Vagina (tissue), 2 donors: ENCODE measurements at regions not wholly inside any gene's neighbourhood (a gene's known extent, or its start where the extent isn't known, plus 50 kb on each side); places are given as distances from the start of the nearest gene placed in this dataset.

Experiments used
- DNase-seq, 2 donors: peaks; one replicate each; pipeline ENCODE4 v3.0.0-alpha.2; 2017; ENCODE audit errors: extremely low spot score in 2 of 2
- H3K27ac ChIP-seq: fragments of 200-600 bp; sonication (generic); one replicate; pipeline ENCODE4 v1.5.1; 2019
- H3K27me3 ChIP-seq: fragments of 200-600 bp; sonication (generic); one replicate; pipeline ENCODE4 v1.5.1; 2019
- H3K36me3 ChIP-seq, 2 donors: fragments of 200-600 bp; sonication (generic); one replicate each; pipeline ENCODE4 v1.5.1; 2017 to 2019
- H3K4me1 ChIP-seq: fragments of 200-600 bp; sonication (generic); one replicate; pipeline ENCODE4 v1.5.1; 2019
- H3K4me3 ChIP-seq, 2 donors: fragments of 200-600 bp; sonication (generic); 1 replicate in 1 of 2; 2 replicates in 1 of 2; pipeline ENCODE4 v1.5.1; 2016 to 2019
- H3K9me3 ChIP-seq: fragments of 200-600 bp; sonication (generic); one replicate; pipeline ENCODE4 v1.5.1; 2019
- POLR2A ChIP-seq, 2 donors: fragments of 450-650 bp; IDR thresholded peaks; one replicate each; pipeline ENCODE4 v1.6.1; 2017; ENCODE audit warnings: antibody characterized with exemption in 2 of 2, mild to moderate bottlenecking in 2 of 2, moderate library complexity in 2 of 2
- POLR2AphosphoS5 ChIP-seq, 2 donors: sonication (generic); formaldehyde crosslinking; IDR thresholded peaks; one replicate each; pipeline ENCODE4 v1.9.0; 2017; ENCODE audit warnings: antibody characterized with exemption in 2 of 2, mild to moderate bottlenecking in 2 of 2, low read depth in 1 of 2; ENCODE audit not compliant: insufficient read depth in 1 of 2
- intact Hi-C: fragments of 100-400 bp; cut with DNase I; formaldehyde crosslinking; loops from one replicate; pipeline ENCODE4 v1.15.1; 2023
- TF ChIP-seq, protein P1 (sequence below), 3 experiments: fragments of 450-650 bp in 2 of 3; fragments of 200-600 bp in 1 of 3; sonication (generic) in 1 of 3; IDR thresholded peaks; one replicate each; pipeline ENCODE4 v1.5.1; 2017 to 2019; ENCODE audit warnings: antibody characterized with exemption in 3 of 3, mild to moderate bottlenecking in 2 of 3, moderate library complexity in 2 of 3

DNA sequence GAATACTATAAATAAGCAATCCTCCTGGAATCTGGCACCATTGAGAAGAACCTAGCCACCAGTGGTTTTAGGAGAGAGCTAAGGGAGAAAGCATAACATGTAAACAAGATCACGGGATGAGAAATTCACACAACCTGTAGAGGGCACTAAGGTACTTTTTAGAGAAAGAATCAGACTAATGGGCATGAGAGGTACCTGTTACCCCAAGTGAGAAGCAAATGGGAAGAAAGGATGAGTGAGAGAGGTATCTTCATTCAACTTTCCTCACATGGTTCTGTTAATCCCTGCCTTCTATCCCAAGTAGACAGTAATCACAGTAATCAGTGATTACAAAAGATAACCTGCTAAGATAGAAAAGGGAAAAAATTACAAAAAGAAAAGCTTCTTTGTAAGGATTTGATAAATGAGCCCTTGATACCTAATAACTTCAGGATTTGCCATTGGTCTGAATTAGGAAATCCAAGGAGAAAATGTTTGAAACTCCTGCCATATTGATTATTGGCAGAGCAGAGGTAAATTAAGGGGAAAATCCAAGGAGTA lies 251.1 kb upstream of the ADGRL2 start:
- H3K36me3 ChIP-seq, result no peaks in the 10 kb centered on the region
- TF ChIP-seq POLR2A (IDR thresholded peaks at IDR 0.05), result no peak
- TF ChIP-seq, protein P1, sequence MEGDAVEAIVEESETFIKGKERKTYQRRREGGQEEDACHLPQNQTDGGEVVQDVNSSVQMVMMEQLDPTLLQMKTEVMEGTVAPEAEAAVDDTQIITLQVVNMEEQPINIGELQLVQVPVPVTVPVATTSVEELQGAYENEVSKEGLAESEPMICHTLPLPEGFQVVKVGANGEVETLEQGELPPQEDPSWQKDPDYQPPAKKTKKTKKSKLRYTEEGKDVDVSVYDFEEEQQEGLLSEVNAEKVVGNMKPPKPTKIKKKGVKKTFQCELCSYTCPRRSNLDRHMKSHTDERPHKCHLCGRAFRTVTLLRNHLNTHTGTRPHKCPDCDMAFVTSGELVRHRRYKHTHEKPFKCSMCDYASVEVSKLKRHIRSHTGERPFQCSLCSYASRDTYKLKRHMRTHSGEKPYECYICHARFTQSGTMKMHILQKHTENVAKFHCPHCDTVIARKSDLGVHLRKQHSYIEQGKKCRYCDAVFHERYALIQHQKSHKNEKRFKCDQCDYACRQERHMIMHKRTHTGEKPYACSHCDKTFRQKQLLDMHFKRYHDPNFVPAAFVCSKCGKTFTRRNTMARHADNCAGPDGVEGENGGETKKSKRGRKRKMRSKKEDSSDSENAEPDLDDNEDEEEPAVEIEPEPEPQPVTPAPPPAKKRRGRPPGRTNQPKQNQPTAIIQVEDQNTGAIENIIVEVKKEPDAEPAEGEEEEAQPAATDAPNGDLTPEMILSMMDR (IDR thresholded peaks at IDR 0.05), result peak in 1 of 3 experiments; percentile 18
- intact Hi-C loops, result no loop called here
- no peaks in the 10 kb centered on the region for H3K9me3 ChIP-seq
- DNase-seq, result no peak
- no peak overlapping the region for H3K4me3 ChIP-seq
- H3K27ac ChIP-seq, result no peak overlapping the region
- peaks cover 4% of the 10 kb centered on the region for H3K4me1 ChIP-seq
- no peaks in the 10 kb centered on the region for H3K27me3 ChIP-seq

DNA sequence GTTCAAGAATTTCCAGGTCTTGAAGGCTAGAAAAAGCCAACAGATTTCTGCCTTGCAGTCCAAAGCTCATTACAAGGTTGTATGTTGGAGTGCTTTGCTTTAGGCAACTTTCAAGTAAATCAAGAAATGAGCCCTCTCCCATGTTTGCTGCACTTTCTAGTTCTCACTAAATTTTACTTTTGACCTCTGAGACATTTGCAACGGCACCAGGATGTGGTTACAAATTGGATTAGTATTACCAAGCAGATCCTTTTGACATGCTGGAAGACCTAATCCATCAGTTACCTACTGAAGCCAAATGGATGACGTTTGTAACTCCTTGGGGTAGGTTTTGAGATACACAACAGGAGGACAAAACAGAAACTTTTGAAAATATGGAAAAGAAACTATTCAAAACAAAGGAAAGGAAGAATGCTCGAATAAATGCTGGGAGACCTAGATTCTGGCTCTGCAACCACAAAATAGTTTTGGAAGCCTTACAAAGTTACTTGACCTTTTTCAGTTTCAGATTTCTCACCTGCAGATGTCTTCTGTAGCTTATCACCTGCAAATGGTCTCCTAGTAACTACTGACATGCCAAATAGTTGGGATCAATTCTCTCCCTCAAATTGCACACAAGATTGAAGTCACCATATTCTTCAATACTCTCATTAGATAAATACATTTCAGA lies 251.7 kb upstream of the ADGRL2 start:
- TF ChIP-seq, protein P1 (IDR thresholded peaks at IDR 0.05), result no peak
- TF ChIP-seq POLR2A (IDR thresholded peaks at IDR 0.05) (no peak), POLR2AphosphoS5 (IDR thresholded peaks at IDR 0.05; ENCODE audit: insufficient read depth in 1 of 2, low read depth in 1 of 2) (no peak)
- H3K4me1 ChIP-seq, result peaks cover 4% of the 10 kb centered on the region
- no peaks in the 10 kb centered on the region for H3K36me3 ChIP-seq
- DNase-seq, result no peak
- H3K4me3 ChIP-seq, result no peak overlapping the region
- H3K27ac ChIP-seq, result no peak overlapping the region
- H3K27me3 ChIP-seq, result no peaks in the 10 kb centered on the region
- intact Hi-C loops, result no loop called here
- no peaks in the 10 kb centered on the region for H3K9me3 ChIP-seq

DNA sequence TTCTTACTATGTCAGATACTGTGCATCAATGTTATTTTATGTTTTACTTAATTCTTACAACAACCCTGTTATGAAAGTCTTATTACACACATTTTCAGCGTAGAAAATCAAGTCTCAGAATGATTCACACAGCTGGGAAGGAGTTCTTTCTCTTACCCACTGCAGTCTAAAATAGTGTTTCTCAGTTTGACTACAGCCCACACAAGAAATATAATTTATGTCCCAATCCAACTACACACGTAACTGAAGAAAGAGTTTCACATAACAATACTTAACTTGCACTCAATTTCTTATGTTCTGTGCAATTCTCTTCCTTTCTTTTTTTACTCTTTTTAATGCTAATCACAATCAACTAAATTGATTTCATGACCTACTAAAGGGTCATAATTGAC lies 252.8 kb upstream of the ADGRL2 start:
- H3K9me3 ChIP-seq, result no peaks in the 10 kb centered on the region
- no peak for DNase-seq
- H3K4me3 ChIP-seq, result no peak overlapping the region
- TF ChIP-seq, protein P1 (IDR thresholded peaks at IDR 0.05), result no peak
- no peak for TF ChIP-seq POLR2A (IDR thresholded peaks at IDR 0.05)
- no peak for TF ChIP-seq POLR2AphosphoS5 (IDR thresholded peaks at IDR 0.05; ENCODE audit: insufficient read depth in 1 of 2, low read depth in 1 of 2)
- peaks cover 4% of the 10 kb centered on the region for H3K4me1 ChIP-seq
- intact Hi-C loops, result no loop called here
- H3K27ac ChIP-seq, result no peak overlapping the region
- H3K36me3 ChIP-seq, result no peaks in the 10 kb centered on the region
- H3K27me3 ChIP-seq, result no peaks in the 10 kb centered on the region

DNA sequence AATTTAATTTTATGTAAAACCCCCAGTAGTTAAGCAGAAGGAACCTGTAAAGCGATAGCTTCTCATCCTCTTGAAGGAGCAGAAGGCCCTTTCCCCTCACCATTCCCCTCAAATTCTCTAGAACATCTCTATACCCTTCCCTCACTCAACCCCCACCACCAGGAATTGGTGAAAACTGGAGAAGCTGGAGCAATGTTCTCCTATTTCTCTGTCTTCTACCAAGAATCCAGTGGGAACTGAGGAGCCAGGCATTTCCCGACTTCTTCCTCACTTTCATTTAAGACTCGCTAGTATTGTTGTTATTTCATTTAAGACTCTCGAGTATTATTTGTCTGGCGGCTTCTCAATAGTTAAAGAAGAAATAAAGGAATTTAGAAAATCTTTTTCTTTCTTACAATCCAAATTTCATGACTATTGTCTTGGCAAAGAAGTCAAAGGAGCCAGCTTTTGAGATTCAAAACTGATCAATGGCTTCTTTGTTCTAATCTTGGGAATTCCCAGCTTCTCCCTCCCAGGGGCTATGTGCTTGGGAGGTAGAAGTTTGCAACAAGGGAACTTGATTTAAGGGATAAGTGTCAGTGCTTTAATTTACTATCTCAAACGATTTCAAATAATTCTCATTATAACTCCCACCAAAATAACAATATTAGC lies 253.3 kb upstream of the ADGRL2 start:
- peaks cover 4% of the 10 kb centered on the region for H3K4me1 ChIP-seq
- H3K4me3 ChIP-seq, result no peak overlapping the region
- TF ChIP-seq, protein P1 (IDR thresholded peaks at IDR 0.05), result no peak
- no peak for TF ChIP-seq POLR2AphosphoS5 (IDR thresholded peaks at IDR 0.05; ENCODE audit: insufficient read depth in 1 of 2, low read depth in 1 of 2)
- no peaks in the 10 kb centered on the region for H3K27me3 ChIP-seq
- DNase-seq, result no peak
- no peak overlapping the region for H3K27ac ChIP-seq
- intact Hi-C loops, result no loop called here
- H3K36me3 ChIP-seq, result no peaks in the 10 kb centered on the region
- no peaks in the 10 kb centered on the region for H3K9me3 ChIP-seq

DNA sequence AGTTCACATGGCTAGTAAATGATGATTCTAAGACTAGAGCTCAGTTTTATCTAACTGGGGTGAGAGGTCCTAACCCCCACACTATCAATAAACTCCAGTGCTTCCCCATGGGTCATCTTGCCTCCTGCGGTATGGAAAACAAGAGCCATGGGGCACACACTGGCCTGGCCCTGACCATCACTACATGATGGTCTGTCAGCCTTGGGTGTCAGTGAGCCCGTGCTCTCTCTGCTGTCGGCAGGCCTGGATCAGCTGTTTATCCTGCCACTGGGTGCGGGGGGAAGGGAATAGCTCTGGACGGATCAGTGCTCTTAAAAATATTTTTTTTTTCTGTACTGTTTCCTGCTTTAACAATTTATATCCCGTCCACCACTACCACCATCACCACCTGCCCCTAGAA lies 255.0 kb upstream of the ADGRL2 start:
- TF ChIP-seq POLR2A (IDR thresholded peaks at IDR 0.05) (no peak), POLR2AphosphoS5 (IDR thresholded peaks at IDR 0.05; ENCODE audit: insufficient read depth in 1 of 2, low read depth in 1 of 2) (no peak)
- TF ChIP-seq, protein P1 (IDR thresholded peaks at IDR 0.05), result no peak
- H3K27me3 ChIP-seq, result no peaks in the 10 kb centered on the region
- no peak for DNase-seq
- H3K36me3 ChIP-seq, result no peaks in the 10 kb centered on the region
- H3K9me3 ChIP-seq, result no peaks in the 10 kb centered on the region
- intact Hi-C loops, result no loop called here
- H3K27ac ChIP-seq, result no peak overlapping the region
- no peaks in the 10 kb centered on the region for H3K4me1 ChIP-seq
- H3K4me3 ChIP-seq, result no peak overlapping the region
